Panc1 (cell line): ENCODE measurements at regions not wholly inside any gene's neighbourhood (a gene's known extent, or its start where the extent isn't known, plus 50 kb on each side); places are given as distances from the start of the nearest gene placed in this dataset.

Source experiments
- CTCF ChIP-seq: fragments of 450-650 bp; IDR thresholded peaks from 2 replicates; pipeline ENCODE4 v1.5.1; 2017; ENCODE audit warnings: mild to moderate bottlenecking
- POLR2AphosphoS5 ChIP-seq: IDR thresholded peaks from 2 replicates; pipeline ENCODE4 v1.6.1; 2012; ENCODE audit warnings: mild to moderate bottlenecking, low read depth, low read length, moderate library complexity
- REST ChIP-seq, 2 experiments: IDR thresholded peaks; 2 replicates each; pipeline ENCODE4 v1.6.1; 2011 to 2012; ENCODE audit warnings: low read depth in 2 of 2, control low read depth in 1 of 2, low read length in 1 of 2, mild to moderate bottlenecking in 1 of 2, moderate library complexity in 1 of 2; ENCODE audit not compliant: insufficient read depth in 1 of 2
- SIN3A ChIP-seq: IDR thresholded peaks from 2 replicates; pipeline ENCODE4 v1.6.1; 2012; ENCODE audit warnings: low read depth, mild to moderate bottlenecking, low read length, moderate library complexity, borderline replicate concordance; ENCODE audit not compliant: insufficient read depth

GRCh38 chr5:54740141-54740540 lies 222.6 kb downstream of the SNX18 start:
- TF ChIP-seq CTCF (no peak), POLR2AphosphoS5 (no peak), SIN3A (no peak), REST (IDR thresholded peaks at IDR 0.05; ENCODE audit: insufficient read depth in 1 of 2, low read depth in 2 of 2, low read length in 1 of 2) (no peak)
